ENCODE measurements at regions not wholly inside any gene's neighbourhood (a gene's known extent, or its start where the extent isn't known, plus 50 kb on each side); places are given as distances from the start of the nearest gene placed in this dataset.

DNA sequence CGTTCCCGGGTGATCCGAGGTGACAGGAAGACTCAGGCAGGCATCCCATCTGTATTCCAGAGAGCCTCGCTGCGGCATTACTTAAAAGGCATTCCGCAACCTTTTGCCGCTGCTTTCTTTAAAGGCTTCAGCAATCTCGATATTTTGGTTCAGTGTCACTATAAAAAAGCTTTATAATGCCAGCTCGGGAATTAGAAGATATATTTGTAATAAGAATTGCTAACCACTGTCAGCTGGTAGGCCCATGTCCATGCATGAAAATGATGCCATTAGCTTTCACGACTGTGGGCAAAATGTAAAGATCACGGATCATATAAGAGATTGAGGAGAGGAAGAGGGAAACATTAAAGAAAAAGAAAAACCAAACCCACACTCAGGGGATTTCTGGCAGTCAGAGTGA, 578.6 kb upstream of the CDH5 start:
- DNase-seq, result no peak

- DNase-seq, result peak; percentile 69
Observed at GRCh38 chr16:65786916-65787315, 579.6 kb upstream of the CDH5 start.

GRCh38 chr16:65783709-65784474, 582.6 kb upstream of the CDH5 start:
- DNase-seq, result peak; percentile 19

DNA sequence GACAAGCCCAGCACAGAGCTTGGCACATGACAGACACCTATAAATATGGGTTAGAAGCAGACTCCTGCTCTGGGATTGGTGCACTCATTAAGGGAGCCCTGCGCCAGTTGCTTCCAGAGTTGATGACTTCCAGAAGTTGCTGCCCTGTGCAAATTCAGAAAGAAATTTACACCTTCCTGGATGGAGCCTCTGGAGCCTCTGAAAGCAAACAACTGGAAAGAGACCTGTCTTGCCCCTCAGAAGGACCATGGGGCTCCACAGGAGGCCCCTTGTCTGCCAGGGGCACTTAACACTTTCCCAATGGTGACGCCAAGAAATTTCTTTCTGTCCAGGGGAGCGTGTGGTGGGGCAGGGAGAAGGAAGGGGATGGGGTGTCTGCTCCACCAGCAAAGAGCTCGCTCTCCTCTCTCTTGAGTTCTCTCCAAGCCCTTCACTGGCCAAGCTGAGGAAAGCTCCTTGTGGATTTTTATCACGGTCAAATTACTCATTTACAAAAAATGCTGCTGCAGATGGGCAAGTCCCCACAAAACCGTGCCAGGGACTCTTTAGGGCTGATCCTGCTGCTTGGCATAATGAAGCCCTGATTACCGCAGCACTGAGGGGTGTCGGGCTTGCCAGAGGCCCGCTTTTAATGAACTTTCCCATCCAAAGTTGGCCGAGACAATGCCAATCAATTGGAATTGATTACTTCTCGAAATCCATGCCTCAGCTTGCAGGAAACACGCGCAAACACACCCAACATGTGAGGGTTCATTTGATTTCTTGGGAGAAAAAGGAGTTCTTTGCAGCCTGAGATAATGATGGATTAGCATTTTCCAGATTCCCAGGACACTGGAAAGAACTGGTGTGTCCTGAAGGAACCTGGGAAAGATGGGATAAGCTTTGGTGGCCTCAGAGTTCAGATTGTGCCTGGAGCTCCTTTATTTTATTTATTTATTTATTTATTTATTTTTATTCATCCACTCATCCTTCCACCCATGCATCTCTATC, 583.6 kb upstream of the CDH5 start:
- DNase-seq, result peak; percentile 64

DNA sequence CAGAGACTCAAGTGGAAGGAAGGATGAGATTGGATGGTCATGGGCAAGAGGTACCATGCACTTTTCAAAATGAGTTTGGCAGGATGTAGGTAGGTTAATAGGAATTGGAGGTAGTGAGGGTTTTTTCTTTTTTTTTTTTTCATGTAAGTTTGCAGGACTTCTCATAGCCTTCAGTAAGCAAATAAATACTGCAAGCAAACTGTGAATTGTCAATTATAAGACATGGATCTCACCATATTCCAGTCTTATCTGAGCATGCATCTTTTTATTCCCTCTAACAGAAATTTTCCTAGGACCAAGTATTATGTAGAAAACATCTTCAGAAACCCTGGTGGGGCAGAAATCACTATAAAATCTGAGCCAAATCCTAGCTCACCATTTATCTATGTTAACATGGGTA, 584.6 kb upstream of the CDH5 start:
- no peak for DNase-seq

- DNase-seq, result no peak
Observed at GRCh38 chr16:65781363-65781762, 585.1 kb upstream of the CDH5 start.

GRCh38 chr16:65779201-65779600, 587.3 kb upstream of the CDH5 start:
- DNase-seq, result peak; percentile 20

GRCh38 chr16:65776639-65777183, 589.8 kb upstream of the CDH5 start:
- DNase-seq, result no peak

DNA sequence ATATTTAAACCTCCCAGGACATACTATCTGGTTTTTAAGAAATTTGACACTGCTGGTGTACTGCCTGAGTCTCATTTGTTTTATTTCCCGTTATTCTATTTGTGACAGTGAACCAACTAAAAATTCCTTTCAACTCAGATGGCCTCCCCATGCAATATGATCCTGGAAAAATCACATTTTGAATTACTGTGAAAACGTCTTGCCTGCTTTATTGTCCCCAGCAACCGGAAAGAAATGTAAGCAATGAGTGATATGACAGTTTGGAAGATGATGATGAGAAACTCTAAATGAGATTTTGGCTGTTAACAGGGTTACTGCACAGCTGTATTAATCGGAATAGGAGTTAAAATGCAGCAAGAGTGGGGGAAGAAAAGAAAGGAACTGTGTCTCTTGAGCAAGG, 590.7 kb upstream of the CDH5 start:
- no peak for DNase-seq

DNA sequence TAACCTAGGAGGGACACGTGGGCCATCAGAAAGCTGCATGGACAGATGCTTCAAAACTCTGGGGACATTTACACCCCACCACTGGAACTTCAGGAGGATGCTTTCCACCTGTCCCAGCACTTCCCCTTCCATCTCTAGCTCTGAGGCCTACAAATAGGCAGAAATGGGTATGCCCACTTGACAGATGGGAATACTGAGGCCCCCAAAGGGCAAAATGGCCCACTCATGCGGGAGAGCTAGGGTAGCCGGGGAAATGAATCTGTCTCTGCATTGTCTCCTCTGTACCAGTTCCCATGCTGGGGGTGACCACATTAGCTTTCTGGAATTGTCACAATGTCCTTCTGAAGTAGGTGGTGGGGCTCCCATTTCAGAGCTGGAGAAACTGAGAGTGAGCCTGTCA, 592.1 kb upstream of the CDH5 start:
- no peak for DNase-seq

- DNase-seq, result no peak
Observed at GRCh38 chr16:65773301-65773874, 593.1 kb upstream of the CDH5 start.

GRCh38 chr16:65772134-65772732, 594.3 kb upstream of the CDH5 start:
- DNase-seq, result no peak

DNA sequence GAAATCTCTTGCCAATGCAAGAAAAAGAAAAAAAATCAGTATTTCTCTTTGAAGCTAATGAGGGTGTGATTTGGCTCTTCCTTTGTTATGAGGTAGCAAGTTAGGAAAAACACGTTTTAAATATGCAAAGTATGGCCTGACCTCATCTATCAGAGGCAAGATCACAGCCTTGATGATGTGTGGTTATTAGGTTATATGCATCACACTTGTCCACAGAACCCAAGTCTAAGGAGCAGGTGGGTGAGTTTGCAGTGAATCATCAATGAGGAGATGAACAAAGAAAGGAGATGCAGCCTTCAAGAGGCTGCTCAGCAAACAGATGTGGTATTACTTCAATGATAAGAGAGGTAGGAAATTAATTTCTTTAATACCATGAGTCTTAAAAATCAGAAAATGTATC, 594.8 kb upstream of the CDH5 start:
- no peak for DNase-seq

DNA sequence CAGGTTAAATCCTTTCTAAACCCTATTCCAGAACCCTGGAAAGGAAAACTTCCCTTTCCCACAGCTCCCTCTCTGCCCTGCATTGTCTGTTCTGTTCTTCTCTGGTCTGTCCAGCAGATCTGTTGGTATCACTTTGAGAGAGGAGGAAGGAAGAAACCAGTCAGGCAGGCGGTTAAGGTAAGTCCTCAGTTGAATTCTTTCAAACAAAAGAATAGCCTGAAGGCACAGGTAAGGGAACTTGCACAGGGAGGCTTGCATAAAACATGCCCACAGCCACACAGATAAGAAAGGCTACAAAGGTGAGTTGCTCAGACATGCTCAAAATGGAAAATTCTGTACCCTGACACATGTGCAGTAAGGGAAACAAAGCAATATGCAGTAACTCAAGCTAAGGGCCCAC, 595.7 kb upstream of the CDH5 start:
- DNase-seq, result no peak

- no peak for DNase-seq
Observed at GRCh38 chr16:65769776-65770438, 596.6 kb upstream of the CDH5 start.

- DNase-seq, result no peak
Observed at GRCh38 chr16:65769055-65769465, 597.4 kb upstream of the CDH5 start.

- no peak for DNase-seq
Observed at GRCh38 chr16:65767125-65767524, 599.4 kb upstream of the CDH5 start.

DNA sequence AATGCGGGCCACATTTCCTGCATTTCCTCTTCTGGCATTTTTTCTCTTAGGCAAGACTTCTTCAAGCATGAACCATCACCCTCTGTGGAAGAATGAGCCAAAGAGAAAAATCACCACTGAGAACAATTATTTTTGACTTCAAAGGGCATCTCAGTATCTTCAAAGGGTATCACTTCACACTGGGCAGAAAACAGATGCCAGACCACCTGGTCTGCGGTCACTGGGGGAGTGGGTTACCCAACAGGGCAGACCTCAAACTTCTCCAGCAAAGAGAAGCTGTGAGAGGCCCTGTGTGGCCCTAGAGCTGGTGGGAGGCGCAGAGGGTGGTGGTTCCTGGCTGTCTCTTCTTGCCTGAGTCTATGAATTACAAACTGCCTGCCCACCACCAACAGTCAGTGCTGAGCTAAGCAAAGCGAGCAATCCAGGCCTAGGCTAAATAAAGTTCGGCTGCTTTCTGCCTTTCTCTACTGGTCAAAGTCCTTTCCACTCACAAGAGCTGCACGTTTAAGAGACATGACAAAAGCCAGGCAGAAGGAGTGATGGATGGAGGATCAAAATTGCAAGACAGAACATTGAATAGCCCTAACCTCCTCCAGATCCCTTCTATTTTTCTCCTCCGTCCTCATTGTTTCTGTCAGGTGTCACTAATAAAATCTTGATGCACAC, 602.7 kb upstream of the CDH5 start:
- DNase-seq, result no peak

- DNase-seq, result no peak
Observed at GRCh38 chr16:65760874-65761273, 605.6 kb upstream of the CDH5 start.

DNA sequence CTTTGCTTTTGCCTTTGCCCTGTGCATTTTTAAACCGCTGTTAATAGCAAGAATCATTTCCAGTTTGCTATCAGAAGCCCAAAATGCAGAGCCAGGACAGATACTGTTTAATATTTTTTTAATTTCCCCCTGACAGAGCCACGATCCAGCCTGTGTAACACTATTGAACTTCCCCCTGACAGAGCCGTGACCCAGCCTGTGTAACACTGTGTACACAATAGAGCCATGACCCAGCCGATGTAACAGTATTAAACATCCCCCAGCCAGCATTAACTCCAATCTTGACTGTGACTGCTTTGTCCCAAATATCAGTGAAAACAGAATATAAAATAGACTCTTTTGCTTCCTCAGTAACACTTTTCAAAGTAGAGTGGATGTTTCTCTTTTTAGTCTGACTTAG, 607.9 kb upstream of the CDH5 start:
- no peak for DNase-seq

GRCh38 chr16:65757064-65757463, 609.4 kb upstream of the CDH5 start:
- DNase-seq, result peak; percentile 27
